HS-5 (cell line): ENCODE measurements at regions not wholly inside any gene's neighbourhood (a gene's known extent, or its start where the extent isn't known, plus 50 kb on each side); places are given as distances from the start of the nearest gene placed in this dataset.

Experiments used
- DNase-seq: peaks from one replicate; pipeline ENCODE4 v3.0.0-alpha.2; 2012; ENCODE audit warnings: low read depth

DNA sequence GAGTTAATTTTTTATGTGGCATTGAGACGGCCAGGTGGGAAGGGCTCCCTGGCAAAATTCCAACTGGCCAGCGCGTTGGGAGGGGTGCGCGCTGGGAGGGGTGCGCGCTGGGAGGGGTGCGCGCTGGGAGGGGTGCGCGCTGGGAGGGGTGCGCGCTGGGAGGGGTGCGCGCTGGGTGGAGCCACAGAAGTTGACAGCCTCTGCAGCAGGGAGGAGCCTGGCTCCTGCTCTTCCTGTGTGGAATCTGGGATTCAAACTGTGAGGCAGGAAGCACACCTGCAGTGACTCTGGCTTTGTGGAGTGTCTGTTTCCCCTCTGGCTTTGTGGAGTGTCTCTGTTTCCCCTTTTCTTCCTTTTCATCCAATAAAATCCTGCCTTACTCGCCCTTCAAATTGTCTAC is 147.9 kb upstream of the CBLN2 start:
- DNase-seq: no peak

DNA sequence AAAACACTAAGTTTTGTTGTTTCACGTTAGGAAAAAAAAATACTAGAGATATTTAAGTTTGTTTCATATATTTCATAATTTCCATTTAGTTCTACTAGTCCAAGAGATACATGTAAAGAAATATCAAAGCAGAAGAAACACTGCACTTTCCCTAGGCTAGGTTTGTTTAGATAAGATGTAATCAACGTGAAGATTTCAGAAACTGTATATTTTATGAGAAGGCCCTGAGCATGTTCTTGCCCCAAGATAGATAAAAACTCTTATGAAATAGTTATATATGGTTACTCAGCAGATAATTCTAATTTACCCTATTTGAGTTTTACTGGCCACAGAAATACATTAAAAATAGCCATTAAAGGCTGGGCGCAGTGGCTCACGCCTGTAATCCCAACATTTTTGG is 143.6 kb upstream of the CBLN2 start:
- DNase-seq: no peak

DNA sequence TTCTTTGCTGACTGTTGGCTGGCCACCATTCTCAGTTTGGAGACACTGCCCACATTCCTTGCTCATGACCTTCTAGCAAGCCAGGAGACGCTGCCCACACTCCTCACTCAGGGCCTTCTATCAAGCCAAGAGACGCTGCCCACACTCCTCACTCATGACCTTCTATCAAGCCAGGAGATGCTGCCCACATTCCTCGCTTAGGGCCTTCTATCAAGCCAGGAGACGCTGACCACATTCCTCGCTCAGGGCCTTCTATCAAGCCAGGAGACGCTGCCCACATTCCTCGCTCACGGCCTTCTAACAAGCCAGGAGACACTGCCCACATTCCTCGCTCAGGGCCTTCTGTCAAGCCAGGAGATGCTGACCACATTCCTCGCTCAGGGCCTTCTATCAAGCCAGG is 131.3 kb upstream of the CBLN2 start:
- DNase-seq: no peak

DNA sequence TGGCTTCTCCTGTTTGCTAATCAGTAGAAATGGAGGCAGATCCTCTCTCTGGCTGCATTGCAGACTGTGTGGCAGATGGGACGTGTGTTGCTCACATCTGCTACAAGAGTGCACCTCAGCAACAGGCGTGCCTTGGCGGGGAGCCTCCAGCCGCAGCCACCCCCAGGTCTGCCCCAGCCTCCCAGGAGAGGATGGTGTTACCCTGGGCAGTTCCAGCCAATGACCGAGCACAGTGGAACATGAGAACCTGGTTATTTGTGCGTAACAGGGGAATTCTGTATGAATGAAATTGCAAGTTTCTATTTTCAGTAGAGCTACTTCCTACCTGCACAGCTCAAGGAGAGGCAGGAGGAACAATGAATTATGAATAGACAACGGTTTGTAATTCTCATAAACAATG is 130.6 kb upstream of the CBLN2 start:
- DNase-seq: no peak

DNA sequence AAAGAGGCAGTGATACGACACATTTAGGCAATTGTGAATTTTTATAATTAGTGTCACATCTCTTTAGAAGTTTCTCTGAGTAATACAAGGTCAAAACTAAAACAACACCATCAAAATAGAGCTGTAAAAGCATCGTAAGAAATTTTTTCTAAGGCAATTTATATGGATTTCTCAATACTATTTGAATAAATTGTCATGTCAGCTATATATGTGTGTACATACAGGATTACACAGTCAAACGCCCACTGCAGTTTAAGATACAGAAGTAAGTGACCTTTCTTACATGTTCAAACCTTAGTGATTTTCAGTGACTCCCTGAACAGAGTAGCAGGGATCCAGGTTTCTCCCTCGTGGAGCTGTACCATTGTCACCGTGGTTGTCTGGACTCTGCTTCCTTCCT is 129.1 kb upstream of the CBLN2 start:
- DNase-seq: no peak

DNA sequence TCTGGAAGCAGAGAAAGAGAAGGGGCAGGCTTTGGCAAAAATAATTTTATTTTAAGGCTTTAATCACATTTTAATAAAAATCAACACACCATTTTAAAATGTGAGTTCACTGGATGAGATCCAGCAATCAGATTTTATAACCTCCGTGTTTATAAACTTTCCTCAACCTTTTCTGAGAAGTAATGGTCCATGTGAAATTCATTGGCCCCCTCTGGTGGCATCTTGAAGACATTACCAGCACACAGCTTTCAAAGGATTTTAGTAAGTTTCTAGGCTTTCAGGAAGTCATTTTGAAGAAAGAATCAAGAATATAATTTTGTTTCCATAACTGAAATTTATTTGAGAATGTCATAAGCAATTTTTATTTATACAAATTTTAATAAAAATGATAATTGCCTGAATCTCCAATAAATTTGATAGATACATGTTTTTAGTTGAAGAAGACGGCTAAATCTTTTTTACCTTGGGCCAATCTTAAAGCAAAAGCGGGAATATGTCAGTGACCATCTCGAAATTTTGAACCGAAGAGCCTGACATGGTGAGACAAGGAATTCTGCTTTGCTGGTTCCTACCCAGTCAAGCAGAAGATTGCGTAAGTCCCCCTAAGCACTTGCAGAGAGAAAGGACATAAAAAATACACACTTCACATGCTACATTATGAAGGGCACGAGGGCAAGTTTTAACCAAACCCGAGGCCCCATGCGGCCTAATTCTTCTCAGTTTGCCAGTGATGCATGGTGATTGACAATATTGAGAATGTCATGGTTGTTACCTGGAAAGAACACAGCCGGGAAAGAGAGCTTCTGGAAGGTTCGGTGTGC is 128.4 kb upstream of the CBLN2 start:
- DNase-seq: no peak

DNA sequence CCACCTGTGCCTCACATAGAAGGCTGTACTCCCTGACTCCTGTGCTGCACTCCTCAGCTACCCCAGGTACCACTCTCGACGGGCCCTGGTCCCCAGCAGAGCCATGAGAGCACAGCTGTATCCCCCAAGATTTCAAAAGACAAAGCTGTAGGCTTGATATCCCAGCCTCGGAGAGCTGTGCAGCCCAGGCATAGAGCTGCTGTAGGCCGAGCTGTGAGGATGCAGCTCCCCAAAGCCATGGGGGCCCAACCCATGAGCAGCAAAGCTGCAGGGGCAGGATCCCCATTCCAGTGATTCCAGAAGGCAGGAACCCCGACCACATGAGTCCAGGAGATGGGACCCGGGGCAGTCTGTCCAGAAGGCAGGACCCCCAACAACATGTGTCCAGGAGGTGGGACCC is 123.8 kb upstream of the CBLN2 start:
- no peak for DNase-seq

DNA sequence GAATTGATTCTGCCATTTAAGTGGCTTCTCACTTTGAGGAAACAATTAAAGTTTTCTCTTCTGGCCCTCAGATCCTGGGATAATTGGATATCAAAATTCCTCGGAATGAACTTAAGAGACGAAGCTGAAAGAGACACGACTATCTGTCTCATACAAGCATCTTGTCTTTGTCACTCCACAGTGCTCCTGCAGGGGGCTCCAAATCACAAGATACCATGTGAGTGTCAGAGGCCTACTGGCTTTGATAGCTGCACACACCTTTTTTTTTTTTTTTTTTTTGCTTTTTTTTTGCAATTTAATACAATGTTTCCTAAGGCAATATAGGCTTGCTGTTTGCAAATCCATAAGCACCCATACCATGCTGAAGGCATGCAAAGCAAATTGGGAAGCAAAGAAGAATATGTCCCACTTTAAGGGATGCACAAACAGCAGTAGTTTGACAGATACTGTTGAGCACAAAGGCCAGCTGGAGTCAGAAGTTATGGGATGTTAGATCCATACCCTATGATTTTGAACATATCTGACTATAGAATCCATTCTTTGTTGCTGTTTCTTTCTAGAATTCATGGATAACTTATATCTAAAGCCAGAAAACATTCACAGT is 109.0 kb upstream of the CBLN2 start:
- no peak for DNase-seq

DNA sequence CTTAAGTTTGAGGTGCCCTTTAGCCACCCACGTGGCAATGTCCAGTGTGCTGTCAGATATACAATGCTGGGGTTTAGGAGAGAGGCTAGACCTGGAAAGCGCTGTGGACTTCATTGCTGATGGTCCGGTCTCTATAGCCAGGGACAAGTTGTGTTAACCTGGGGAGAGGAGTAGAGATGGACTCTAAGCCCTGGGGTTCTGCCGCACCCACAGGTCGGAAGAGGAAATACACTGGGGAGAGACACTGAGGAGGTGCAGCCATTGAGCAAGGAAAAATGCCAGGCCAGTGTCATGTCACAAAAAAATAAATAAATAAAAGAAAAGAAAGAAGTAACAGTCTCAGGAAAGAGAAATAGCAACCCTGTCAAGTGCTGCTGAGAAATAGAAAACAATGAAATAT is 106.9 kb upstream of the CBLN2 start:
- DNase-seq: no peak

DNA sequence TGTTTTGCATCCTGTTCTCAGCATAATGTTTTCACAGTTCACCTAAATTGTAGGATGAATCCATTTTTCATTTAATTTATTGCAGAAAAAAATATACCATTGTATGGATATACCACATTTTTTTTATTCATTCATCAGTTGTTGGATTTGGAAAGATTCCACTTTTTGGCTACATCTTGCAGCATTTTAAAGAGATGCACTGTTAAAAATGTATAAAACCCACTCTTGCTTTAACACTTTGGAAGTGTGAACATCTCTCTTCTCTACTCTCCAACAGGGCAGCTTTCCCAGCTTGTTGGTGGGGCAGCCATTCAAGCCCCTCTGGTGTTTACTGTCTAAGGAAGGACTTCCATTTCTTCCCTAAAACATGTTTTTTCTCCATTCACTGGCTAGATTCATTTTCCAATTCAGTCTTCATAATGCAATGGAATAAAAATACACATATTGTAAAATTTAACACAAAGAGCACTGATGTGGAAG is 104.4 kb upstream of the CBLN2 start:
- no peak for DNase-seq

DNA sequence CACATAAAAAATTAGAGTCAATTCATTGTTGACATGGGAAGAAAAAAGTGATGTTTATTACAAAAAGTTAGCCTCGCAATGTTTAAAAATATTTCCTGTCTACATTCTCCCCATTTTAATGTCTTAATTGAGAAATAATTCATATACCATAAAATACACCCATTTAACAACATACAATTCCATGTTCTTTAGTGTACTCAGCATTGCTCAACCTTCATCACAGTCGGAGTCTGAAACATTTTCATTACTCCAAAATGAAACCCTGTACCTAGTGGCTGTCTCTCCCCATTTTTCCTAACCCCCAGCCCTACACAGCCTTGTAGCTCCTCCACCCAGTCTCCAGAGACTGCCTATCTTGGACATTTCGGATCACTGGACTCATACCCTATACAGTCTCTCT is 103.9 kb upstream of the CBLN2 start:
- DNase-seq: no peak

DNA sequence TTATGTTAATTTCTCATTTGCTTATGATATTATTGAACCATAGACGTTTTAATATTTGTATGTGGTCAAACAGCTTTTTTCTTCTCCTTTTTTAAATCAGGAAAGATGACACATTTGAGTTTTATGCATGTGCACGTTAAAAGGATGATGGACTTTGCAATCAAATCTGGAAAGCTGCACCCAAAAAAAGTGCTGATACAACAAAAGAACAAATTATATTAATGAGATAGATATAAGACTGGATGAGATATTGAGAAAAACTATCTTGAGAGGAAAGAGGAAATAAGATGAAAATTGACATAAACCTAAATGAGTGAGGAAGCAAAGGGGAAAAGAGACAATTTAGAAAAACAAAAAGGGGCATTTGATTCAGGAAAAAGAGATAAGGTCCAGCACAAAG is 96.4 kb upstream of the CBLN2 start:
- no peak for DNase-seq

DNA sequence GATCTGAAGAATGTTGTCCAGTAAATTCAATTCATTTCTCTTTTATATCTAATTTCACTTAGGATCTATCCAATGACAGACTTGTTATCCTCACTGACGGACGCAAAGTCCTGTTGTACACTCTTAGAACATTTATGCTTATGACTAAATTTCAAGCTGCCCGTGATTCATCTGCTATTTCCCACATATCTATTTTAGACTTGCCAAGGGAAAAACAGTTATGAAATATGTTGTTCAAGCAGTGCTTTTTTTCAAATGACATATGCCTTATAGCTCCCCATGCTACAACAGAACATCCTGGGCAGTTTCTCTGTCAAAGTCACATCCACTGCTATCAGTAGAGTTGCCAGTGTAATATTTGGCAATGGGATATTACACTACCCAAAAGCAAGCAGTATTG is 94.2 kb upstream of the CBLN2 start:
- no peak for DNase-seq

DNA sequence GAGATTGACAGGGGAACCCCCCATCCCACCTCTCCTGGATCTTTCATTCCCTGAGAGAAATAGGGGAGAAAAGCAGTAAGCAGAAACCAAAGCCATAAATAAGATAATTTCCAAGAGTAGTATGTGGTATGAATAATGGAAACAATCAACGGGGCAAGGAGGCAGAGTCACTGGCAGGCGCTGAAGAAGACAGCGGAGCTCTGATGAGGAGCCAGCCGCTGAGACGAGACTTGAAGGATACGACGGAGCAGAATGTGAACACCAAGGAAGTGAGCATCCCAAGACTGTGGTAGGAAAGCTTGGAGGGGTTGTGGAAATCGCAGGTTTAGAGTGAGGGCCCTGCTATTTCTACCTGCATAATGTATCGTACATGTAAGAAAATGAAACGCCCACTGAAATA is 93.6 kb upstream of the CBLN2 start:
- DNase-seq: no peak

DNA sequence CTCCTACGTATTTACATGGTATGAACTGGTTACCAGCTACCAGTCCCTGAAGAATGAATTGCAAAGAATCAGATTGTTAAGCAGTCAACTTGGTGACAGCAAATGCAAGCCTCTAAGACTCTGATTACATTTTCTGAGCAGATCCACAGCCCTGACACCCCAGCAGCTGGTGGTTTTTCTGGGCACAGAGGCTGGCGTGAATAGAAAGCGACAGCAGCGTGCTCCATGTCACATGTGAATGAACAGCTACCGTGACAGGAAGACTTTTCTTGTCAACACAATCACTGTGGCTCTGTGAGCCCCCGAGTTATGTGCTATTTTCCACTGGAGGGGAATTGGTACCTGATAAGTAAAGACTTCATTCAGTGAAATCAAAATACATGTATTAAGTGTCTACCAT is 93.2 kb upstream of the CBLN2 start:
- no peak for DNase-seq

DNA sequence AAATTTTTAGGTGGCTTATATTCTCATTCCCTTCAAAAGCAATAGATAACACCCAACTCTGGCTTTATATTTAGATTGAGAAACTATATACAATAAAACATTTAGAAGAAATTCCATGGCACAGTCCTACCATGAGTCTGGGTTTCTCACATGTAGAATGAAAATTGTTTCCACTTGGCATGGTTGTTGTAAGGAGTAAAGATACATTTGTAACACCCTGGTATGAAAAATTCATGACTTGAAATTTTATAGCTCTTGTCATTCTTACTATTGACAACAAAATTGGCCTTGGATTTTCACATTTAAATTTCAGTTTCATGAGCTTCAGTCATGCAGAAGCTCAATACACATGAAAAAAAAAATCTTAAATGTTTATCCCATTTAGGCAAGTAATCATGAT is 92.5 kb upstream of the CBLN2 start:
- no peak for DNase-seq

DNA sequence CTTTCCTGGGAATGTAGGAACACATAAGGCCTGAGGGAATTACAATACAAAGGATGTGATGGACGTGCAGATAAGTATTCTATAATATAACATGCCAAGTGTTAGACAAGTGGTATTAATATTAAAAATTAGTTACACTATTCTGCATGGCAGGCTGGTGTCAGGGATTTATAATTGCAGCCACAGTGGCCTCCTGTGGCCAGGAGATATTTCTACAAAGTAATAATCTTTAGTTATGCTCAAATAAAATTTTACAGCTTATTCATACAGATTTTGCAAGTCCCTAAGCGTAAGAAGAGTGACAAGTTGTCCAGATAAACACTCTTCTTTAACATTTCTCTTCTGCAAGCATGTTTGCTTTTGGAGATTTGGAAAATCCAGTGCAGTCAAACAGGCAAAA is 90.4 kb upstream of the CBLN2 start:
- DNase-seq: no peak

DNA sequence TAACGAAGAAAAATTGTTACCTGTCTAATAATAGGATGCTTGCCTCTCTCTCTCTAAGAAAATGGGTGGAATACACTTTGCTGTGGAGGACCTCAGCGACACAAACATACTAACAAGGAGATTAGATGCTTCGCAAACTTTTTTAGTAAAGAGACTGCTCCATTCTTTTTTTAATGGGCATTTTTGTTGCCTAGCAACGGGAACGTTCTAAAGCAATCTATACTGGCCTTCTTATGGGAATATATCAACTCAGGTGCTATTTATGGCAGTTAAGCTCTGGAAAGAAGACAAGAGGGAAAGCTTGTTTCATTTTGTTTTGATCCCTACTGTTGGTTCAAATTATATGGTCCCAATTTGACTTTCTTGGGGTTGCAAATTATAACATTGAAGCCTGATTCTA is 86.8 kb upstream of the CBLN2 start:
- DNase-seq: no peak

DNA sequence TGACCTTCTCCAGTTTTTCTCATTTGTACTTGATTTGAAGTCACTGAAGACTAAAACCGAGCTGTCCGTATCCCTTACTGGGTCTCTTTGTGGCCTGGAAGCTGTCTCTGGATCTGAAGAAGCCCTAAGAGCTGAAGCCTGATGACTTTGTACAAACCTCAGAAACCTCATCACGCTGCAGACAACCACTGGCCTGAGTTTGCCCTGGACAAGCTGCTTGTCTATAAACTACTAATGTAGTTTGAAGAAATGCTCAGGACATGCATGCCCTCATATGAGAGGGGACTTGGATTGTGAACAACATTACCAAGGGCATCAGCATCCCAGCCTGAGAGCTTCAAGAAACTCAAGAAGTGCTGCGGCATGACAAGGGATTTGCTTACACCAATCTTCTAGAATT is 79.3 kb upstream of the CBLN2 start:
- DNase-seq: no peak

DNA sequence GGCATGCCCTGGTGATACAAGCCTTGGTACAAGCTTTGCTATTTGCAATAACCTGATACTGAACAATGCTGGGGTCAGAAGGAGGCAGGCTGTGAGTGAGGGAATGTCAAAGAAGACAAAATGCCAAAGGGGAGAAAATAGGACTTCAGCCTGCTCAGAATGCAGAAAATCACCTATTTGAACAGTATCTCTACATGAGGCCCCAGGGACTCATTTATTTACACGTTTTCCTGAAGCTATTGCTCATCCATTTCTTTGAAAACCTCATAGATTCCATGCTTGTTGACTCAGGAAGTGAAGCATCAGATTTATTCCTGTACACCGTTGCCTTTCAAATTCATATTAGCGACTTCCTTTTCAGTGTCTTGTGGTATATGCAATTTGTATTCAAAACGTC is 69.4 kb upstream of the CBLN2 start:
- DNase-seq: peak; percentile 3

DNA sequence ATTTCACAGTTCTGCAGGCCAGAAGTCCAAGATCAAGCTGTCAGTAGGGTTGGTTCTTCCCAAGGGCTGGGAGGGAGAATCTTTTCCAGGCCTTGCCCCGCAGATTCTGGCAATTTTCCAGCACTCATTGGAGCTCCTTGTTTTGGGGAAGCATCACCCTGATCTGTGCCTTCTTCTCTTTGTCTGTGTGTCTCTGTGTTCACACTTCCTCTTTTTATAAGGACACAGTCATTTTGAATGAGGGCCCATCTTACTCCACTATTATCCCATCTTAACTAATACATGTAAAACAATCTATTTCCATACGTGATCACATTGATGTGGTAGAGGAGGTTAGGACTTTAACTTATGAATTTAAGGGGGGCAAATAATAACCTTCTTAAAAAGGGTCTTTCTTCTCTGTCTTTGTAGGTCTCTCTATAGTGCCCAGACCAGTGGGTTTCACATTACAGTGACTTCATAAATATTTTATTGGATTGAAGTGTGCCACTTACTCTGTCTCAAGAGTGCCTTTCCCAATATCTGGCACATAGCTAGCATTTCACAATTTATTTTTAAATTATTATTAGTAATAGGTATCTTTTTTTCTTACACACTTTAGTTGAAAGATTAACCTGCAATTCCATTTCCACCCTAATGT is 68.9 kb upstream of the CBLN2 start:
- no peak for DNase-seq

DNA sequence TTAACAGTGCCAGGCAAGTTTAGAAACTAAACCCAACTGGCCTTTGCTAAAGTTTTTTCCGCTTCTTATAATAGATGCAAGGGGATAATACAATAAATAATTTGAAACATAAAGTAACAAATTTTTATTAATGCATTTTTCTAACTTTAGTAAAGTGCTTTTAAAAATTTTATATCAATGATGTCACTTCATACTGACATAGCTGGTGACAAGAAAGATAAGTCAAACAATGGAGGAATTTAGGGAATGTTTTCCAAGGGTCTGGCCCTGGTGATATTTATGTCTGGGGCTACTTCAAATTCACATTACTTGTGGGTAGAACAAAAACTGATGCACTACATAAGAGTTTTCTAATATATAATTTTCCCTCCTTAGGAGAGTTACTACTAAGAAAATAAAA is 61.2 kb upstream of the CBLN2 start:
- no peak for DNase-seq

DNA sequence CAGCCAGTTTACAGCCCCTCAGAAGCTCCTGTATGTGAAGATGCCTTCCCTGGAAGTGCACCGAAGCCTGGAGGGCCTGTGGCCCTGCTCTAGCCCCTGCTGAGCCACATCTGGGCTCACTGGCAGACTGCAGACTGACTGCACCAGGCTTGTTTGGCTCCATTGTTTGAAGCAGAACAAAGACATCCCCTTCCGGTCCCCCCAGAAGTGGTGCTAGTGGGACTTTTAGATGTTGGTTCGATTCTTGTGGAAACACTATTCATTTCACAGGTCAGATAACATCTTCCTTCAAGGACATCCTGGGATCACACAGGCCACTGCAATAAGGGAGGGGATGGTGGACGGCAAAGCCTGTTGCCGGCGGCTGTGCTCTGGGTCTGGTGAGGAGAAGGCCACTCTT is 57.8 kb upstream of the CBLN2 start:
- no peak for DNase-seq

DNA sequence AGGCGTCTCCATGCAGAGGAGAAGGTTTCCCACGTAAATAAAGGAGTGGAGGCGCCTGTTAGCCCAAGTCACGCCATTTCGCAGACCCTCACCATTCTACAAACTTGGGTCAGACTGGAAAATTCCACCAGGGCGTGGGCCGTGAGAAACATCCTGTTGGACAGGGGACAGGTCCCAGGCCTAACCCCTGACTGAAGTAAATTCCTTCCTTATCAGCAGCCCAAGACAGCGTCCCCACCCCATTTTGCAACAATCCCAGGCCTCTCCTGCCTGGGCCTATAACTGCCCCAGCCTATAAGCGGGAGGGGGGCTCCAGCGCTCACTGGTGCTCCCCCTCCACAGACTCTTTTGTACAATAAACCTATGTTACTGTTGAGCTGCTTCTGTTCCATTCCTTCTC is 57.3 kb upstream of the CBLN2 start:
- DNase-seq: no peak
